K562 (cell line): ENCODE measurements at regions not wholly inside any gene's neighbourhood (a gene's known extent, or its start where the extent isn't known, plus 50 kb on each side); places are given as distances from the start of the nearest gene placed in this dataset.

Experiments used
- ARHGAP35 ChIP-seq: fragments of 450-650 bp; IDR thresholded peaks from 2 replicates; pipeline ENCODE4 v1.6.1; 2018; ENCODE audit not compliant: partially characterized antibody
- BRCA1 ChIP-seq, 2 experiments: fragments of 450-650 bp in 1 of 2; sonication (generic) in 1 of 2; formaldehyde crosslinking in 1 of 2; IDR thresholded peaks; 2 replicates each; pipeline versions ENCODE4 v1.5.0 to v1.6.1; 2017 to 2020; ENCODE audit warnings: mild to moderate bottlenecking in 1 of 2, missing genetic modification reagents in 1 of 2
- CEBPG ChIP-seq, 3 experiments: fragments of 200-800 bp in 1 of 3; sonication (Bioruptor generic) in 1 of 3; sonication (generic) in 1 of 3; formaldehyde crosslinking in 1 of 3; IDR thresholded peaks in 2 of 3; conservative IDR thresholded peaks in 1 of 3; 2 replicates each; pipeline versions ENCODE4 v1.6.1 to v1.8.0; 2016 to 2022; ENCODE audit warnings: missing compliant biosample characterization in 2 of 3, missing genetic modification characterization in 2 of 3, mild to moderate bottlenecking in 1 of 3, missing genetic modification reagents in 1 of 3
- CHD4 ChIP-seq: fragments of 200-600 bp; sonication (generic); IDR thresholded peaks from 3 replicates; pipeline ENCODE4 v1.6.1; 2012; ENCODE audit warnings: low read depth, mild to moderate bottlenecking, mixed read lengths, low read length, inconsistent platforms; ENCODE audit not compliant: insufficient read depth, insufficient replicate concordance, poor library complexity, severe bottlenecking
- FOXM1 ChIP-seq, 2 experiments: fragments of 450-650 bp in 1 of 2; sonication (generic) in 1 of 2; formaldehyde crosslinking in 1 of 2; IDR thresholded peaks; 2 replicates each; pipeline versions ENCODE4 v1.6.1 to v1.9.0; 2017 to 2022; ENCODE audit warnings: low read depth in 2 of 2, mild to moderate bottlenecking in 2 of 2, missing genetic modification reagents in 1 of 2, moderate library complexity in 1 of 2
- NBN ChIP-seq: fragments of 450-650 bp; IDR thresholded peaks from 2 replicates; pipeline ENCODE4 v1.6.1; 2016; ENCODE audit warnings: low read depth, mild to moderate bottlenecking
- SMC3 ChIP-seq: conservative IDR thresholded peaks from 2 replicates; pipeline ENCODE4 v1.6.1; 2011; ENCODE audit warnings: low read depth, low read length, improper control_type of control experiment; ENCODE audit not compliant: insufficient read depth
- SREBF1 ChIP-seq: fragments of 150-350 bp; IDR thresholded peaks from 2 replicates; pipeline ENCODE4 v1.6.1; 2014; ENCODE audit warnings: antibody characterized with exemption, low read depth, low read length, borderline replicate concordance
- ZNF740 ChIP-seq, 3 experiments: fragments of 200-800 bp in 1 of 3; sonication (Bioruptor generic) in 1 of 3; sonication (generic) in 1 of 3; formaldehyde crosslinking in 1 of 3; IDR thresholded peaks; 2 replicates each; pipeline versions ENCODE4 v1.6.1 to v1.8.0; 2016 to 2022; ENCODE audit warnings: mild to moderate bottlenecking in 2 of 3, missing compliant biosample characterization in 2 of 3, missing genetic modification characterization in 2 of 3, missing genetic modification reagents in 1 of 3
- TF ChIP-seq, protein P1 (sequence below): IDR thresholded peaks from 3 replicates; pipeline ENCODE4 v1.6.1; 2011; ENCODE audit warnings: borderline replicate concordance, mild to moderate bottlenecking, moderate library complexity; ENCODE audit not compliant: insufficient read length; ENCODE audit errors: extremely low read depth

DNA sequence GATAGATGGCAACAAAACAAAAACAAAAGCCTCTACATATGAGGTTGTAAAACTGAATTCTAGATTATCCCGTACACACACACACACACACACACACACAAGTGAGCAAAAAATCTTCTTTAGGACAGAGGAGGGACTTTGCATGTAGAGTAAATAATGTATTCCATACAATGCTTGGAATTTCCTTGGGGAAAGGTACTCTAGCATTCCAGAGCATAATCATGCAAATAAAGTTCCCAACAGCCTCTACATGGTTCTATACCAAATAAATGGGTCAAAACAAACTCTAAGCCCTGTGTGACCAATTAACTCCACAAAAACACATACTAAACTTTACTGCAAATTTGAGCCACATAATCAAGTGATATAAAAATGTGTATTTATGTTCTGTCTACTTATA, 191.4 kb downstream of the RBM43 start (continued):
- no peak for TF ChIP-seq ZNF740 (CRISPR knock-in tag; IDR thresholded peaks at IDR 0.05)
- TF ChIP-seq ZNF740 (tag; IDR thresholded peaks at IDR 0.05): no peak
- TF ChIP-seq, protein P1, sequence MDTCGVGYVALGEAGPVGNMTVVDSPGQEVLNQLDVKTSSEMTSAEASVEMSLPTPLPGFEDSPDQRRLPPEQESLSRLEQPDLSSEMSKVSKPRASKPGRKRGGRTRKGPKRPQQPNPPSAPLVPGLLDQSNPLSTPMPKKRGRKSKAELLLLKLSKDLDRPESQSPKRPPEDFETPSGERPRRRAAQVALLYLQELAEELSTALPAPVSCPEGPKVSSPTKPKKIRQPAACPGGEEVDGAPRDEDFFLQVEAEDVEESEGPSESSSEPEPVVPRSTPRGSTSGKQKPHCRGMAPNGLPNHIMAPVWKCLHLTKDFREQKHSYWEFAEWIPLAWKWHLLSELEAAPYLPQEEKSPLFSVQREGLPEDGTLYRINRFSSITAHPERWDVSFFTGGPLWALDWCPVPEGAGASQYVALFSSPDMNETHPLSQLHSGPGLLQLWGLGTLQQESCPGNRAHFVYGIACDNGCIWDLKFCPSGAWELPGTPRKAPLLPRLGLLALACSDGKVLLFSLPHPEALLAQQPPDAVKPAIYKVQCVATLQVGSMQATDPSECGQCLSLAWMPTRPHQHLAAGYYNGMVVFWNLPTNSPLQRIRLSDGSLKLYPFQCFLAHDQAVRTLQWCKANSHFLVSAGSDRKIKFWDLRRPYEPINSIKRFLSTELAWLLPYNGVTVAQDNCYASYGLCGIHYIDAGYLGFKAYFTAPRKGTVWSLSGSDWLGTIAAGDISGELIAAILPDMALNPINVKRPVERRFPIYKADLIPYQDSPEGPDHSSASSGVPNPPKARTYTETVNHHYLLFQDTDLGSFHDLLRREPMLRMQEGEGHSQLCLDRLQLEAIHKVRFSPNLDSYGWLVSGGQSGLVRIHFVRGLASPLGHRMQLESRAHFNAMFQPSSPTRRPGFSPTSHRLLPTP: no peak
- TF ChIP-seq CHD4: no peak
- TF ChIP-seq CEBPG (CRISPR knock-in tag; IDR thresholded peaks at IDR 0.05): no peak
- TF ChIP-seq CEBPG (tag; conservative IDR thresholded peaks at IDR 0.05 in 1 of 2, IDR thresholded peaks at IDR 0.05 in 1 of 2): no peak
- no peak for TF ChIP-seq SREBF1
- TF ChIP-seq ARHGAP35: no peak
- no peak for TF ChIP-seq FOXM1 (IDR thresholded peaks at IDR 0.05; ENCODE audit: low read depth)
- TF ChIP-seq FOXM1 (CRISPR knock-in tag; IDR thresholded peaks at IDR 0.05; ENCODE audit: low read depth): no peak
- no peak for TF ChIP-seq SMC3
- TF ChIP-seq BRCA1 (IDR thresholded peaks at IDR 0.05): no peak
- no peak for TF ChIP-seq BRCA1 (CRISPR knock-in tag; IDR thresholded peaks at IDR 0.05)
- TF ChIP-seq NBN: no peak
- TF ChIP-seq, all 486 proteins: peak for 0
